T-helper 2 cell treated with Interferon-gamma antibody and Interleukin-4, amounts not matched to agents 5 μg/mL and 100 μg/mL, for 36 hours (primary cell): ENCODE measurements at regions not wholly inside any gene's neighbourhood (a gene's known extent, or its start where the extent isn't known, plus 50 kb on each side); places are given as distances from the start of the nearest gene placed in this dataset.
"Not testable (repeated sequence)": the region's sequence is repeated elsewhere in the genome, so short reads cannot be mapped to it uniquely, and the experiment has no call there.

Source experiments
- DNase-seq: peaks from one replicate; pipeline ENCODE4 v3.0.0; 2021; ENCODE audit warnings: low spot score
- H3K27ac Mint-ChIP-seq: one replicate; pipeline ENCODE4 v1.8.0; 2021; ENCODE audit warnings: mild to moderate bottlenecking, mixed read lengths
- H3K27me3 Mint-ChIP-seq: one replicate; pipeline ENCODE4 v1.8.0; 2021; ENCODE audit warnings: low read depth, mixed read lengths
- H3K36me3 Mint-ChIP-seq: one replicate; pipeline ENCODE4 v1.8.0; 2021; ENCODE audit warnings: low read depth, mixed read lengths
- H3K4me1 Mint-ChIP-seq: one replicate; pipeline ENCODE4 v1.8.0; 2021; ENCODE audit warnings: low read depth, mixed read lengths
- H3K4me3 Mint-ChIP-seq: one replicate; pipeline ENCODE4 v1.8.0; 2022; ENCODE audit warnings: mild to moderate bottlenecking, moderate library complexity, mixed read lengths
- H3K9me3 Mint-ChIP-seq: one replicate; pipeline ENCODE4 v1.8.0; 2021; ENCODE audit warnings: mixed read lengths

DNA sequence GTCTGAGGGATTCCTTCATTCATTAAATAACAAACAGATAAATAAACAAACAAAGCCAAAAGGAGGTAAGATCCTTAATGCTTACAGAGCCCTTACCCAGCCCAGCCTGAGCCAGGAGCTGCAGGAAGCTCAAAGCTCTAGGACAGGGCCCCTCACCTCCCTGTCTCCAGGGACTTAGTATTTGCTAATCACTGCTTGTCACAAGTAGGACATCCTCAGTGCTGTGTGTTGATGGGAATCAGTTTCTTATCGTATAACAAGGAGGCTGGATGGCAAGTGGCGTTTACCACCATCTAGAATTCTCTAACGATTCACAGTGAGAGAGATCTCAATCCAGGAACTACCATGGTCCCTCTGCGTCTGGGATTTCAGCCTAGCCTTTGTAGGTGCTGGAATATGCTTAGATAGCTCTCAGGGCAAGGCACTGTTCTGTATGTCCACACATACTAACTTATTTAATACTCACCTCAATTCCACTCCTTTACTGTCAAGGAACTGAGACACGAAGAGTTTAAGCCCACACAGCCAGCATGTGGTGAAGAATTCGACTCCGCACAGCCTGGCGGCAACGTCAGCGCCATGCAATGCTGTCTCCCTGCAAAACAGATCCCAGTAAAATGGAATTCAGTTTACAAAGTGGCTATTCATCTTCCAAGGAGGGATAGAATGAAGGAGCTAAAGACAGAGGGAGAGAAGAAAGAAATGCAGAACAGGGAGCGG lies 164.8 kb downstream of the MYCN start:
- no peak for DNase-seq
- Mint-ChIP-seq H3K27ac (no peak overlapping the region), H3K36me3 (no peaks in the 10 kb centered on the region)

GRCh38 chr2:16104315-16104948 lies 164.1 kb downstream of the MYCN start:
- Mint-ChIP-seq H3K4me1 (no peaks in the 10 kb centered on the region), H3K27me3 (no peaks in the 10 kb centered on the region), H3K27ac (no peak overlapping the region), H3K4me3 (no peak overlapping the region), H3K36me3 (no peaks in the 10 kb centered on the region), H3K9me3 (no peaks in the 10 kb centered on the region)
- DNase-seq = no peak

More for the DNA sequence above, 164.8 kb downstream of the MYCN start:
- no peak overlapping the region for H3K4me3 Mint-ChIP-seq
- no peaks in the 10 kb centered on the region for H3K27me3 Mint-ChIP-seq
- no peaks in the 10 kb centered on the region for H3K9me3 Mint-ChIP-seq
- H3K4me1 Mint-ChIP-seq = no peaks in the 10 kb centered on the region

DNA sequence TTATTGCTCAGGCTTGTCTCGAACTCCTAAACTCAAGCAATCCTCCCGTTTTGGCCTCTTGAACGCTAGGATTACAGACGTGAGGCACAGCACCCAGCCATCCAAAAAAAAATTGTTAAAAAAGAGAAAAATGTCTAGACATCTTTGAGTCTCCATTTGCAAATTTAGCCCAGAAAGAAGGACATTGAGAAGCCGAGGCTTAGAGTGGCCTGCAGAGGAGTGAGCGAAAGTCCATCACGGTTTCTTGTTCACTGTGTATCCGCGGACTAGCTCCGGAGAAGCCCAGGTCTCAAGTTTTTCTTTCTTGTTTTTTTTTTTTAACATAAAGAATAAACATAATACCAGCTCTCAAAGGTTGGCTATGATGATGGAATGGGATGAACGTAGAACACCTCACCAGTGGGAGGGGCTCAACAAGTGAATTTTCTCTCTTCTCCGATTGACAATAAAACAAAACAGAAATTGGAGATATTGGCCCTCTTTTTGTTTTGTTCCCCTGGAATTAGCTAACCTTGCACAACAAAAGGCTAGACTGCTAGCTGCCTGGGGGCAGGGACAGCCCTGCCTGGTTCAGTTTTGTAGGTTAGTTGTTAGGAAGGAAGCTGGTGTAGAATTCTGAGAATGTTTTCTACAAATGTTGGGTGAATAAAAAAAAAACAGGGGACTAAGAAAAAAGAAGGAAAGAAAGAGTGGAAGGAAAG lies 163.4 kb downstream of the MYCN start:
- no peaks in the 10 kb centered on the region for H3K9me3 Mint-ChIP-seq
- H3K4me3 Mint-ChIP-seq = no peak overlapping the region
- H3K27me3 Mint-ChIP-seq = no peaks in the 10 kb centered on the region
- no peak overlapping the region for H3K27ac Mint-ChIP-seq
- no peak for DNase-seq
- H3K36me3 Mint-ChIP-seq = no peaks in the 10 kb centered on the region
- no peaks in the 10 kb centered on the region for H3K4me1 Mint-ChIP-seq

- Mint-ChIP-seq H3K27me3 (no peaks in the 10 kb centered on the region), H3K27ac (no peak overlapping the region), H3K4me1 (no peaks in the 10 kb centered on the region), H3K36me3 (no peaks in the 10 kb centered on the region), H3K9me3 (no peaks in the 10 kb centered on the region), H3K4me3 (no peak overlapping the region)
- no peak for DNase-seq
Observed at GRCh38 chr2:16102976-16103380, 162.6 kb downstream of the MYCN start.

DNA sequence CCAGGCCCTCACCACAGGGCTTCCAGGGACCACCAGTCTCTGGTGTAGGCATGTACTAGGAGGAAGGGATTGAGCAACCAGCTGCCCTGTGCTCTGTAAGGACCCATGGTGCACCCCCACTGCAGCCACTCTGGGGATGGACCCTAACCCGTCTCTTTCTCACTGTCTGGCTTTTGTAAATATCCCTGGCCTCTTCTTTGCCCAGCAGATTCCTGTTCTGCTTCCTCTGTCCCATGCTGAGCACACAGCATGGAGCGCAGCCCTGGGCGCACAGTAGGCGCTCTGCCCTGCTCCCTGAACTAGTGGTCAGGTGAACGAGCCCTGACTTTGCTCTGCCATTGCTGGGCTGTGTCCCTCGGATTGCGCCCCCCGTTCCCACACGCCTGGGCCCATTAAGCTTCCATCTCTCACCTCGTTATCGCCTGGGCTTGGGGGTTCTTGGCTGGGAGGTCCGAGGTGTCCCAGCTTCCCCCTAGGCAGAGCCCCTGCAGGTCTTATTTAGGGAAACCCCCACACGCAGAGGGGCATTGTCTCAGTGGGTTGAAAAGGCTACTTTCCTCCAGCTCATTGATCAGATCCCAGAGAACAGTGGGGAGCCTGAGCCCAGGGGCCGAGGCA lies 162.1 kb downstream of the MYCN start:
- H3K4me1 Mint-ChIP-seq = no peaks in the 10 kb centered on the region
- H3K36me3 Mint-ChIP-seq = no peaks in the 10 kb centered on the region
- H3K4me3 Mint-ChIP-seq = no peak overlapping the region
- H3K27me3 Mint-ChIP-seq = no peaks in the 10 kb centered on the region
- no peak for DNase-seq
- H3K27ac Mint-ChIP-seq = no peak overlapping the region
- H3K9me3 Mint-ChIP-seq = no peaks in the 10 kb centered on the region

DNA sequence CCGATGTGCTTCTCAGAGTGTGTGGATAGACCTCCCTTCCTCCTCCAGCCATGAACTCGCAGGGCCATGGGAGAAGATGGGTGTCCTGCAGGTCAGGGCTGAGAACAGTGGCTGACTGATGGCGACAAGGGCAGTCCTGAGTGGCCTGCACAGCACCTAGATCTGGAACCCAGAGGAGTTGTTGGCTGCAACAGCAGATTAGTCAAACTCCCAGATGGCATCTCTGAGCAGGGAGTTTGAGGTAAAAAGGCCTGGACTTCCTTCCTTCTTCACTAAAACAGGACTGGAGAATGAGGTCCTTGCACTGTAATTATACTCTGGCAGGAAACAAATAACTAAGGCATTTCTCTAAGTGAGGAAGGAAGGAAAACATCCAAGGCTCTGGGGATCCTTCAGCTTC lies 160.8 kb downstream of the MYCN start:
- H3K27me3 Mint-ChIP-seq = no peaks in the 10 kb centered on the region
- H3K4me1 Mint-ChIP-seq = no peaks in the 10 kb centered on the region
- H3K36me3 Mint-ChIP-seq = no peaks in the 10 kb centered on the region
- no peak overlapping the region for H3K27ac Mint-ChIP-seq
- H3K9me3 Mint-ChIP-seq = no peaks in the 10 kb centered on the region
- no peak for DNase-seq
- H3K4me3 Mint-ChIP-seq = no peak overlapping the region

DNA sequence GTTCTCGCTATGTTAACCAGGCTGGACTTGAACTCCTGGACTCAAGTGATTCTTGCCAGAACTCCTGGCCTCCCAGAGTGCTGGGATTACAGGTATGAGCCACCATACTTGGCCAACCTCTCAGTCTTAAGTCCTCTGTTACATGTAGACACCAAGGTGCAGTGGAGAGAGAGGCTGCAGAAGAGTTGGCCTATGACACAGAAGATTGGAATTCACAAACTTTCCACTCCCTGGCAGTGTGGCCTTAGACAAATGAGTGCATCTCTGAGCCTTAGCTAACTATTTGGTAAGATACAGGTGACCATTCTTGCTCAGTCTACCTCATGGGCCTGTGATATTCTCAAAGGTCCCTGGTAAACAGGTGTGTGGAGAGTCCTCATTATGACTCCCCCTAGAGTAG lies 159.7 kb downstream of the MYCN start:
- Mint-ChIP-seq H3K27me3 (no peaks in the 10 kb centered on the region), H3K4me1 (no peaks in the 10 kb centered on the region)

DNA sequence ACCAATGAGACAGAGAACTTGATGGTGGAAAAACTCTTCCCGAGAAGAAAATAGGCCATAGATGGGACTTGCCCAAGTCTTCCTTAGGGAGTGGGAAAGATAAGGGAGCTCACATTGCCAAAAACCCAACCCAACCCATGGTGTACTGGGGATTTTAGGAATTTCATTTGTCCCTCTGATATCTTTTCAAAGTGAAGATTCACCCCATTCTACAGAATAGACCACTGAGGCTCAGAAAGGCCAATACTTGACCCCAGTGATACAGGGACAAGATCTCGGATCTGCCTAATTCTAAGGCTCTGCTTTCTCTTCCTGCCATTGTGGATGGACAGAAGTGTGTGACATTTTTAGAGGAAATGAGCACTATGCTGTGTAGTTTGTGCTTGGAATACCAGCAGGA lies 159.0 kb downstream of the MYCN start:
- Mint-ChIP-seq H3K4me3 (no peak overlapping the region), H3K27ac (no peak overlapping the region), H3K4me1 (no peaks in the 10 kb centered on the region), H3K36me3 (no peaks in the 10 kb centered on the region), H3K27me3 (no peaks in the 10 kb centered on the region), H3K9me3 (no peaks in the 10 kb centered on the region)
- no peak for DNase-seq

More for the DNA sequence above, 159.7 kb downstream of the MYCN start:
- H3K36me3 Mint-ChIP-seq = no peaks in the 10 kb centered on the region
- no peak for DNase-seq
- no peak overlapping the region for H3K27ac Mint-ChIP-seq
- H3K9me3 Mint-ChIP-seq = no peaks in the 10 kb centered on the region
- H3K4me3 Mint-ChIP-seq = no peak overlapping the region

DNA sequence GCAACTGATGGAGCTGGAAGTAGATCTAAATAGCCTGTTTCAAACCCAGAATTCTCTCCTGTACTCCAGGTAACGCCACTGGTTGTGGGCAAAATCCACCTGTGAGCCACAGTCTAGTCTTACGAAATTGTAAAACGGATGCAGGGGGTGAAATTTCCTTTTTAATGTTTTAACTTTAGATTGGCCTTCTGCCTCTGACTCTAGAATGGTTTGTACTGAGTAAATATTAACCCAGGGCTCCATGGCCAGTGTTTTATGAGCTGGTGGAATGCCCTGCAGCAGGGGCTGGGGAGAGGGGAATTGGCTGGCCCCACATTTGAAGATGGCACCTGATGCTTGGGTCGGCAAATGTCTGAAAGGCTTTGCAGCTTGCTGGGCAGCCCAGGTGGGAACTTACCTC lies 156.6 kb downstream of the MYCN start:
- no peak for DNase-seq
- Mint-ChIP-seq H3K27ac (no peak overlapping the region), H3K9me3 (no peaks in the 10 kb centered on the region), H3K36me3 (no peaks in the 10 kb centered on the region), H3K4me1 (no peaks in the 10 kb centered on the region), H3K4me3 (no peak overlapping the region), H3K27me3 (no peaks in the 10 kb centered on the region)

DNA sequence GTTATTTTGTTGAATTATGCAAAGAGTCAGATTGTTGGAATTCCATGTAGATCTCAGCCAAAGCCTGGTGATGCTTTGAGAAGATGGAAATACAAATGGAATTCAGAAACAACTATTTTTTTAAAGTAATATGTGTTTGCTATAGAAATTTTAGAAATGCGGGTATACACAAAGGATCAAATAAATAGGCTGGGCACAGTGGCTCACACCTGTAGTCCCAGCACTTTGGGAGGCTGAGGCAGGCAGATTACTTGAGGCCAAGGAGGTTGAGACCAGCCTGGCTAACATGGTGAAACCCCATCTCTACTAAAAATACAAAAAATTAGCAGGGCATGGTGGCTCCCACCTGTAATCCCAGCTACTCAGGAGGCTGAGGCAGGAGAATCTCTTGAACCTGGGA lies 155.1 kb downstream of the MYCN start:
- not testable (repeated sequence) for H3K4me3 Mint-ChIP-seq, H3K27ac Mint-ChIP-seq, DNase-seq, H3K4me1 Mint-ChIP-seq, H3K9me3 Mint-ChIP-seq, H3K27me3 Mint-ChIP-seq, H3K36me3 Mint-ChIP-seq

DNA sequence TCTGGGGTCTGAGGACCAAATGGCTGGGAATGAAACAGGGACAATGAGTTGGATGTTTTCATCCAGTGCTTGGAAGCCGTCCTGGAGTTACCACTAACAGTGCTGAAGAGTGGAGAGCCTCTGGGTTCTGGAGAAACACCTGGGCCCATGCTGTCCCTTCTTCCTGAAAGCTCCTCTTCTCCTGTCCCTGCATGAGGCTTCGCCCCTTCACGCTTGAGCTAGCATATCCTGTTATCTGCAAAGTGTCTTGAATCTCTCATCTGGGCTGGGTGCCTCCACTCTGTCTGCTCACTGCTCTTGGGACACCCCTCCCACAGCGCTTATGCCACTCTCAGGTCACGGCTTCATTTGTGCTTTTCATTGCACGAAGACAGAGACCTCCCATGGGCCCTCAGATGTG lies 154.5 kb downstream of the MYCN start:
- H3K27me3 Mint-ChIP-seq = no peaks in the 10 kb centered on the region
- no peak overlapping the region for H3K4me3 Mint-ChIP-seq
- H3K36me3 Mint-ChIP-seq = no peaks in the 10 kb centered on the region
- no peak overlapping the region for H3K27ac Mint-ChIP-seq
- DNase-seq = no peak
- no peaks in the 10 kb centered on the region for H3K9me3 Mint-ChIP-seq
- no peaks in the 10 kb centered on the region for H3K4me1 Mint-ChIP-seq

DNA sequence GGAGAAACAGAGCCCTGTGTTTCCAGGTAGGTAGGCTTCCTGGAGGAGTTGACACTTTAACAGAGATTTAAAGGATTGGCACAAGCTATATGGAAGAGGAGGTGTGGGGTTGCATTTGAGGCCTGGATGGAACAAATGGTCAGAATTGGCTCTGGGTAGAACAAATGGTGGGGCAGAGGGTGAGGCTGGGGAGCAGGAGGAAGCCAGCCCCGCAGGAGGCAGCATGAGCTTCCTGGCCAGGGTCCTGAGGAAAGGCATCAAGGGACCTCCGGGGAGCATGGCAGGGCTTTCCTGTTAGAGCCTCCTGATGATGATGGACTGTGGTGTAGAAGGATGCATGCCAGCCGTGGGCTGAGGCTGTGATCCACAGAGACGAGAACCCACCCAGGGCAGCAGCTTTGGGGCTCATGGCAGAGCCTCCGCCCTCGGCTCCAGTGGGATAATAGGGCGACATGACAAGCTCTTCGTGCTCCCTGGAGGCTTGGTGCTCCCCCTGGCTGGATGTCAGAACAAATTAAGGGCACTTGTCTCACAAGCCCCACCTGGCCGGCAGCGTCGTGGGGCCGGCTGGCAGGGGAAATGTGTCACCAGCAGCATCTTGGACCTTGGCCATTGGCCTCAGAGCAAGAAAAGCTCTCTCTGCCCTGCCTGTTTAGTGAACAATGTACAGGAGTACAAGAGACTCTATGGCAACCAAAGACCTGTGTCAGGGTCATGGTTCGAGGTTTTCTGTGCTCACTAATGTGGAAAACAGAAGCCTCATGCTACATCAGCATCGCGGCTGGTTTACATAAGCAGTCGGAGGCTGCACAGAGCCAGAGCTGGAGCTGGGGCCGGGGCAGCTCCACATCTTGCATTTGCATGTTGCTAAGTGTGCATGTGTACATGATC lies 153.5 kb downstream of the MYCN start:
- Mint-ChIP-seq H3K27ac (no peak overlapping the region), H3K4me1 (no peaks in the 10 kb centered on the region), H3K36me3 (no peaks in the 10 kb centered on the region), H3K4me3 (no peak overlapping the region), H3K27me3 (no peaks in the 10 kb centered on the region), H3K9me3 (no peaks in the 10 kb centered on the region)
- no peak for DNase-seq

DNA sequence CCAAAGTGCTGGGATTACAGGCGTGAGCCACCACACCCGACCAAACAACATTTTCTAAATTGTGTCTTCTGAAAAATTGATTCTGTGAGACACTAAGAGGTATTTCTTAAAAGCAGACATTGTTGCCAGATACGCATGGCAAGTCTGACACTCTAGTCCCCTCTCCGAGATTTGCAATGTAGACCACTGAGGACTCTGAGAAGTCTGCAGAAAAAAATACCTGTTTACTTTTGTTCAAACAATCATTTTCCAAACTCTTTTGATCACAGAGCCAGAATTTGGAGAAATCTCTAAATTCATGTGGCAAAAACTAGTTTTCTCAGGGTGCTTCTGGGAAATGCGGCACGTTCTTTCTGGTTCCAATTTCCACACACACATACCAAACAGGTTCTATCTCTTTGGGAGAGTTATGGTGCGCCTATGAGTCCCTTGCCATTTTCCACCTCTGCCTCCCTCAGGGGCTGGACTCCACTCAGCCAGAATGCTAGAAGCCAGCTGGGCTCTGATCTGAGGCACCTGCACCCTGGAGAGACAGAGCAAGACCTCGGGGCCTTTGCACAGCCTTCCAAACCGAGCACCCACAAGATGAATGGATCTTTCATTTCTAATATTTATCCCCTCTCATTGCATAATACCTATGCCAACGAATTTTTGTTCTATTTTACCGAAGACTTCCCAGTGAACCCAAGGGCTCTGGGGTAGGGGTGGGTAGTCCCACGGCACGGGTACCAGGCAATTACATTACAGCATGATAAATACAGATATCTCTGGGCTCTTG lies 152.7 kb downstream of the MYCN start:
- H3K27ac Mint-ChIP-seq = no peak overlapping the region
- H3K27me3 Mint-ChIP-seq = no peaks in the 10 kb centered on the region
- DNase-seq = no peak
- no peak overlapping the region for H3K4me3 Mint-ChIP-seq
- no peaks in the 10 kb centered on the region for H3K4me1 Mint-ChIP-seq
- H3K9me3 Mint-ChIP-seq = no peaks in the 10 kb centered on the region
- no peaks in the 10 kb centered on the region for H3K36me3 Mint-ChIP-seq
